ENCODE measurements at regions not wholly inside any gene's neighbourhood (a gene's known extent, or its start where the extent isn't known, plus 50 kb on each side); places are given as distances from the start of the nearest gene placed in this dataset.

DNA sequence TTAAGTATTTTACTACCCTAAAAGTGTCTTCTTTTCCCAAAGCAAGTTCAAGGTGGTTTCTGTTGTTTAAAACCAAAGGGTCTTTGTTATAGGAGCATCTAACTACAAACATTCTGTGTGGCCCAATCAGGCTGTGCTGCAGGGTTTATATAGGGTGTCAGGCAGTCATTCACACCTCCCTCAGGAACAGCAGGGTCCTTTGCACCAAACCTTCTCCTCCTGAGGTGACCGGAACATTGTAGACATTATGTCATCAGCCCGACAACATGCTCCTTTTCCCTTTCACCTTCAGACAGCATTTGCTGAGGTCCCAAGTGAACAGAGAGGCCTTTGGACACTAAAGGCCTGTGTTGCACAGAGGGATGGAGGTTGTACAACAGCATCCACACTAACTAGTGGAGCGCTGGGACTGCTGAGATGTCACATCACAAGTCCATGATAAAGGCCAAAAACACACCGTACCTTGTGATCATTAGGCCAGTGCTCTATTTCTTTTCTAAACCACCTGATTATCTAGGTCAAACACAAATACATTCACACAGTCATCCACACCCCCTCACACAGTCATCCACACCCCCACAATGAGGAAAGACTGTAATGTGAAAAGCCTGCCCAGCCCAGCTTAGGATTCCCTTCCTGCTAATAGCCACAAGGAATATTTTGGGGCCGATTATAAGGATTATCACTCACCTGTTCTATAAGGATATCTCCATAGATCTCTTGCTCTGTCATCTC, 123.8 kb upstream of the VLDLR start (continued):
- TF ChIP-seq, protein P1, sequence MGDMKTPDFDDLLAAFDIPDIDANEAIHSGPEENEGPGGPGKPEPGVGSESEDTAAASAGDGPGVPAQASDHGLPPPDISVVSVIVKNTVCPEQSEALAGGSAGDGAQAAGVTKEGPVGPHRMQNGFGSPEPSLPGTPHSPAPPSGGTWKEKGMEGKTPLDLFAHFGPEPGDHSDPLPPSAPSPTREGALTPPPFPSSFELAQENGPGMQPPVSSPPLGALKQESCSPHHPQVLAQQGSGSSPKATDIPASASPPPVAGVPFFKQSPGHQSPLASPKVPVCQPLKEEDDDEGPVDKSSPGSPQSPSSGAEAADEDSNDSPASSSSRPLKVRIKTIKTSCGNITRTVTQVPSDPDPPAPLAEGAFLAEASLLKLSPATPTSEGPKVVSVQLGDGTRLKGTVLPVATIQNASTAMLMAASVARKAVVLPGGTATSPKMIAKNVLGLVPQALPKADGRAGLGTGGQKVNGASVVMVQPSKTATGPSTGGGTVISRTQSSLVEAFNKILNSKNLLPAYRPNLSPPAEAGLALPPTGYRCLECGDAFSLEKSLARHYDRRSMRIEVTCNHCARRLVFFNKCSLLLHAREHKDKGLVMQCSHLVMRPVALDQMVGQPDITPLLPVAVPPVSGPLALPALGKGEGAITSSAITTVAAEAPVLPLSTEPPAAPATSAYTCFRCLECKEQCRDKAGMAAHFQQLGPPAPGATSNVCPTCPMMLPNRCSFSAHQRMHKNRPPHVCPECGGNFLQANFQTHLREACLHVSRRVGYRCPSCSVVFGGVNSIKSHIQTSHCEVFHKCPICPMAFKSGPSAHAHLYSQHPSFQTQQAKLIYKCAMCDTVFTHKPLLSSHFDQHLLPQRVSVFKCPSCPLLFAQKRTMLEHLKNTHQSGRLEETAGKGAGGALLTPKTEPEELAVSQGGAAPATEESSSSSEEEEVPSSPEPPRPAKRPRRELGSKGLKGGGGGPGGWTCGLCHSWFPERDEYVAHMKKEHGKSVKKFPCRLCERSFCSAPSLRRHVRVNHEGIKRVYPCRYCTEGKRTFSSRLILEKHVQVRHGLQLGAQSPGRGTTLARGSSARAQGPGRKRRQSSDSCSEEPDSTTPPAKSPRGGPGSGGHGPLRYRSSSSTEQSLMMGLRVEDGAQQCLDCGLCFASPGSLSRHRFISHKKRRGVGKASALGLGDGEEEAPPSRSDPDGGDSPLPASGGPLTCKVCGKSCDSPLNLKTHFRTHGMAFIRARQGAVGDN (IDR thresholded peaks at IDR 0.05), result no peak
- no peak for TF ChIP-seq TCF3 (IDR thresholded peaks at IDR 0.05; ENCODE audit: borderline replicate concordance, insufficient read depth, low read depth, low read length)

GRCh38 chr9:2502210-2502609, 119.4 kb upstream of the VLDLR start:
- BruUV-seq (replicated peaks), result no TSS peak
- Histone ChIP-seq H3K79me2 (ENCODE audit: control insufficient read depth, insufficient read depth, low read length) (no peaks in the 10 kb centered on the region), H4K20me1 (ENCODE audit: control insufficient read depth, insufficient read depth) (no peaks in the 10 kb centered on the region), H3K4me2 (ENCODE audit: control insufficient read depth, insufficient read depth) (no peak overlapping the region), H3K36me3 (ENCODE audit: control insufficient read depth in 2 of 2, insufficient read depth in 2 of 2, low read length in 1 of 2) (no peaks in the 10 kb centered on the region), H3K27ac (ENCODE audit: control insufficient read depth, insufficient read depth) (no peak overlapping the region), H3K9me3 (replicated peaks; ENCODE audit: control insufficient read depth, insufficient read depth, low read length) (no peaks in the 10 kb centered on the region), H3K9ac (ENCODE audit: control insufficient read depth, insufficient read depth, low read length) (no peak overlapping the region), H2AFZ (ENCODE audit: control insufficient read depth, low read depth, low read length) (no peak overlapping the region), H3K4me3 (no peak overlapping the region), H3K4me1 (ENCODE audit: control insufficient read depth, insufficient read depth, low read length) (no peaks in the 10 kb centered on the region), H3K27me3 (replicated peaks in 1 of 2; ENCODE audit: control insufficient read depth in 2 of 2, insufficient read depth in 2 of 2, low read length in 1 of 2) (no peaks in the 10 kb centered on the region; a peak in 1 of 4 replicates)
- ChIA-PET CTCF (no interaction called here), SMC1A (ENCODE audit: uncharacterized antibody, unreplicated experiment) (interaction anchor here (1.4 to 1.5 kb wide), 2 partner anchors 16 to 34 kb away, joined by 3 to 6 read pairs; no protein-coding TSS in a partner anchor), POLR2A (no interaction called here), RAD21 (ENCODE audit: unreplicated experiment) (no interaction called here)
- FAIRE-seq (no peak), ATAC-seq (peak; percentile 70), DNase-seq (ENCODE audit: low read depth, low spot score) (no peak)
- intact Hi-C loops (cut with micrococcal nuclease; ENCODE audit: unreplicated experiment), result no loop called here
- in situ Hi-C loops (cut with MboI), result no loop called here
- WGBS (ENCODE audit: insufficient coverage, insufficient replicate concordance, low lambda C conversion rate, missing lambda C conversion rate), result 53% methylated on average over 3 of the region's 3 CpGs
- TF ChIP-seq JUNB (IDR thresholded peaks at IDR 0.05), result no peak
- no peak for TF ChIP-seq MEF2B (IDR thresholded peaks at IDR 0.05; ENCODE audit: partially characterized antibody, poor library complexity, severe bottlenecking)
- no peak for TF ChIP-seq CREB1 (IDR thresholded peaks at IDR 0.05; ENCODE audit: low read depth)
- TF ChIP-seq SUZ12 (IDR thresholded peaks at IDR 0.05; ENCODE audit: unreplicated experiment), result no peak
- TF ChIP-seq CEBPZ (IDR thresholded peaks at IDR 0.05; ENCODE audit: low read depth, low read length), result no peak
- no peak for TF ChIP-seq ESRRA (IDR thresholded peaks at IDR 0.05; ENCODE audit: low read length)
- TF ChIP-seq, protein P2, sequence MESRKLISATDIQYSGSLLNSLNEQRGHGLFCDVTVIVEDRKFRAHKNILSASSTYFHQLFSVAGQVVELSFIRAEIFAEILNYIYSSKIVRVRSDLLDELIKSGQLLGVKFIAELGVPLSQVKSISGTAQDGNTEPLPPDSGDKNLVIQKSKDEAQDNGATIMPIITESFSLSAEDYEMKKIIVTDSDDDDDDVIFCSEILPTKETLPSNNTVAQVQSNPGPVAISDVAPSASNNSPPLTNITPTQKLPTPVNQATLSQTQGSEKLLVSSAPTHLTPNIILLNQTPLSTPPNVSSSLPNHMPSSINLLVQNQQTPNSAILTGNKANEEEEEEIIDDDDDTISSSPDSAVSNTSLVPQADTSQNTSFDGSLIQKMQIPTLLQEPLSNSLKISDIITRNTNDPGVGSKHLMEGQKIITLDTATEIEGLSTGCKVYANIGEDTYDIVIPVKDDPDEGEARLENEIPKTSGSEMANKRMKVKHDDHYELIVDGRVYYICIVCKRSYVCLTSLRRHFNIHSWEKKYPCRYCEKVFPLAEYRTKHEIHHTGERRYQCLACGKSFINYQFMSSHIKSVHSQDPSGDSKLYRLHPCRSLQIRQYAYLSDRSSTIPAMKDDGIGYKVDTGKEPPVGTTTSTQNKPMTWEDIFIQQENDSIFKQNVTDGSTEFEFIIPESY (IDR thresholded peaks at IDR 0.05), result no peak
- TF ChIP-seq FOS (IDR thresholded peaks at IDR 0.05; ENCODE audit: borderline replicate concordance, extremely low read depth, insufficient read length), result no peak
- no peak for TF ChIP-seq CREM (IDR thresholded peaks at IDR 0.05; ENCODE audit: low read depth)
- TF ChIP-seq YY1 (IDR thresholded peaks at IDR 0.05; ENCODE audit: low read depth, low read length), result no peak
- no peak for TF ChIP-seq KLF5 (IDR thresholded peaks at IDR 0.05; ENCODE audit: partially characterized antibody)
